Colonic mucosa (tissue), 4 donors: ENCODE measurements at regions not wholly inside any gene's neighbourhood (a gene's known extent, or its start where the extent isn't known, plus 50 kb on each side); places are given as distances from the start of the nearest gene placed in this dataset.
"Not testable (repeated sequence)": the region's sequence is repeated elsewhere in the genome, so short reads cannot be mapped to it uniquely, and the experiment has no call there.

Source experiments
- DNase-seq: peaks from one replicate; pipeline ENCODE4 v3.0.0-alpha.2; 2020
- H3K27ac ChIP-seq: fragments of 200-600 bp; one replicate; pipeline ENCODE4 v1.8.0; 2021
- H3K27me3 ChIP-seq: fragments of 200-600 bp; one replicate; pipeline ENCODE4 v1.8.0; 2021
- H3K36me3 ChIP-seq: fragments of 200-600 bp; one replicate; pipeline ENCODE4 v1.8.0; 2021
- H3K4me1 ChIP-seq: fragments of 200-600 bp; one replicate; pipeline ENCODE4 v1.8.0; 2021; ENCODE audit warnings: mild to moderate bottlenecking
- H3K4me3 ChIP-seq: fragments of 200-600 bp; one replicate; pipeline ENCODE4 v1.8.0; 2021
- H3K9ac ChIP-seq, 2 donors: one replicate each; pipeline ENCODE4 v1.7.0; 2013; ENCODE audit warnings: control low read depth in 2 of 2, low read depth in 2 of 2, low read length in 2 of 2
- H3K9me3 ChIP-seq: fragments of 200-600 bp; one replicate; pipeline ENCODE4 v1.8.0; 2021
- CTCF ChIP-seq: fragments of 200-600 bp; IDR thresholded peaks from one replicate; pipeline ENCODE4 v1.8.0; 2022; ENCODE audit warnings: antibody characterized with exemption, mild to moderate bottlenecking
- intact Hi-C: fragments of 100-400 bp; cut with DNase I; formaldehyde crosslinking; loops from one replicate; pipeline ENCODE4 v1.14.1; 2022
- donor health status: healthy.
- donor health status: DM: no; HTN: no; CAD: no.
- donor health status: DM: no; HTN: no; CAD: no.

- H3K36me3 ChIP-seq, result no peaks in the 10 kb centered on the region
- DNase-seq, result no peak
- TF ChIP-seq CTCF, result no peak
- H3K9ac ChIP-seq, result no peak overlapping the region
- no peaks in the 10 kb centered on the region for H3K4me1 ChIP-seq
- H3K27ac ChIP-seq, result no peak overlapping the region
- intact Hi-C loops, result no loop called here
- H3K27me3 ChIP-seq, result no peaks in the 10 kb centered on the region
- no peak overlapping the region for H3K4me3 ChIP-seq
- no peaks in the 10 kb centered on the region for H3K9me3 ChIP-seq
These were observed 345.9 kb upstream of the HS6ST1 start for GRCh38 chr2:128664499-128664971.

GRCh38 chr2:128665113-128665512 is 346.4 kb upstream of the HS6ST1 start:
- Histone ChIP-seq H3K36me3 (no peaks in the 10 kb centered on the region), H3K9ac (no peak overlapping the region), H3K4me3 (no peak overlapping the region), H3K9me3 (no peaks in the 10 kb centered on the region), H3K27ac (no peak overlapping the region), H3K4me1 (no peaks in the 10 kb centered on the region), H3K27me3 (no peaks in the 10 kb centered on the region)
- no peak for DNase-seq
- intact Hi-C loops, result no loop called here
- no peak for TF ChIP-seq CTCF

GRCh38 chr2:128666596-128666995 is 347.9 kb upstream of the HS6ST1 start:
- no peaks in the 10 kb centered on the region for H3K9me3 ChIP-seq
- no peak for DNase-seq
- no peak for TF ChIP-seq CTCF
- no peak overlapping the region for H3K27ac ChIP-seq
- intact Hi-C loops, result no loop called here
- H3K36me3 ChIP-seq, result no peaks in the 10 kb centered on the region
- H3K27me3 ChIP-seq, result no peaks in the 10 kb centered on the region
- H3K4me3 ChIP-seq, result no peak overlapping the region
- no peaks in the 10 kb centered on the region for H3K4me1 ChIP-seq
- no peak overlapping the region for H3K9ac ChIP-seq

DNA sequence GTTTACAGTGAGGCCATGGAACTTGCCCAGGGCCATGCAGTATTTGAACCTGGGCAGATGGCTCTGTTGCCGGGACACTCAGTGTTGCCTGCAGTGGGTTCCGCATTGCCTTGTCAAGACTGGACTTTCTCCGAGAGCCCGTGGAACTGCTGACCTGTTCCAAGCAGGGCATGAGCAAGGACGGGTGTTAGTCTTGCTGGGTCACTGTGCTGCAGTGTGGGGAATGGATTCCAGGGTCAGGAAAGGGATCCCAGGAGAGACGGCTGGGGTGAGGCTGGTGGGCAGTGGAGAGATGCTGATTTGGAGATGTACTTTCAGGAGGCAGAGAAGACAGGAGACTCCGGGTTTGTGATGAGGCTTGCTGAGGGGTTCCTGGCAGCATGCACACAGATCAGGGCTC is 348.7 kb upstream of the HS6ST1 start:
- peak; percentile 12 for DNase-seq
- no peaks in the 10 kb centered on the region for H3K36me3 ChIP-seq
- no peaks in the 10 kb centered on the region for H3K4me1 ChIP-seq
- intact Hi-C loops, result no loop called here
- H3K27me3 ChIP-seq, result no peaks in the 10 kb centered on the region
- TF ChIP-seq CTCF, result no peak
- no peaks in the 10 kb centered on the region for H3K9me3 ChIP-seq
- no peak overlapping the region for H3K4me3 ChIP-seq
- H3K9ac ChIP-seq, result no peak overlapping the region
- no peak overlapping the region for H3K27ac ChIP-seq

GRCh38 chr2:128668946-128669345 is 350.3 kb upstream of the HS6ST1 start:
- Histone ChIP-seq H3K27me3 (no peaks in the 10 kb centered on the region), H3K4me3 (no peak overlapping the region), H3K9me3 (no peaks in the 10 kb centered on the region), H3K9ac (no peak overlapping the region), H3K4me1 (no peaks in the 10 kb centered on the region), H3K27ac (no peak overlapping the region), H3K36me3 (no peaks in the 10 kb centered on the region)
- TF ChIP-seq CTCF, result no peak
- intact Hi-C loops, result no loop called here
- DNase-seq, result peak; percentile 9

GRCh38 chr2:128670066-128670465 is 351.4 kb upstream of the HS6ST1 start:
- H3K9ac ChIP-seq, result no peak overlapping the region
- TF ChIP-seq CTCF, result no peak
- H3K27ac ChIP-seq, result no peak overlapping the region
- H3K27me3 ChIP-seq, result no peaks in the 10 kb centered on the region
- H3K9me3 ChIP-seq, result no peaks in the 10 kb centered on the region
- no peak overlapping the region for H3K4me3 ChIP-seq
- H3K36me3 ChIP-seq, result no peaks in the 10 kb centered on the region
- H3K4me1 ChIP-seq, result no peaks in the 10 kb centered on the region
- intact Hi-C loops, result no loop called here
- no peak for DNase-seq

DNA sequence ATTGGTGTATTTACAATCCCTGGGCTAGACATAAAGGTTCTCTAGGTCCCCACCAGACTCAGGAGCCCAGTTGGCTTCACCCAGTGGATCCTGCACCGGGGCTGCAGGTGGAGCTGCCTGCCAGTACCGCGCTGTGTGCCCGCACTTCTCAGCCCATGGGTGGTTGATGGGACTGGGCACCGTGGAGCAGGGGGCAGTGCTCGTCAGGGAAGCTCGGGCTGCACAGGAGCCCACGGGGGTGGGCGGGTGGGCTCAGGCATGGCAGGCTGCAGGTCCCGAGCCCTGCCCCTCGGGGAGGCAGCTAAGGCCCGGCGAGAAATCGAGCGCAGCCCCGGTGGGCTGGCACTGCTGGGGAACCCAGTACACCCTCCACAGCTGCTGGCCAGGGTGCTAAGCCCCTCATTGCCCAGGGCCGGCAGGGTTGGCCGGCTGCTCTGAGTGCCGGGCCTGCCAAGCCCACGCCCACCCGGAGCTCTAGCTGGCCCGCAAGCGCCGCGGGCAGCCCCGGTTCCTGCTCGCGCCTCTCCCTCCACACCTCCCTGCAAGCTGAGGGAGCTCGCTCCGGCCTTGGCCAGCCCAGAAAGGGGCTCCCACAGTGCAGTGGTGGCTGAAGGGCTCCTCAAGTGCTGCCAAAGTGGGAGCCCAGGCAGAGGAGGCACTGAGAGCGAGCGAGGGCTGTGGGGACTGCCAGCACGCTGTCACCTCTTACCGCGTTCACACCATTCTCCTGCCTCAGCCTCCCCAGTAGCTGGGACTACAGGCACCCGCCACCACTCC is 353.5 kb upstream of the HS6ST1 start:
- H3K9ac ChIP-seq, H3K4me1 ChIP-seq, H3K9me3 ChIP-seq, H3K36me3 ChIP-seq, H3K4me3 ChIP-seq, intact Hi-C loops, H3K27me3 ChIP-seq, H3K27ac ChIP-seq, DNase-seq: not testable (repeated sequence)

- H3K4me1 ChIP-seq, intact Hi-C loops, H3K27me3 ChIP-seq, H3K9me3 ChIP-seq, H3K27ac ChIP-seq, H3K36me3 ChIP-seq, DNase-seq, H3K9ac ChIP-seq, H3K4me3 ChIP-seq: not testable (repeated sequence)
These were observed 361.0 kb upstream of the HS6ST1 start for GRCh38 chr2:128679680-128680079.
